SK-N-SH (cell line): ENCODE measurements at regions not wholly inside any gene's neighbourhood (a gene's known extent, or its start where the extent isn't known, plus 50 kb on each side); places are given as distances from the start of the nearest gene placed in this dataset.

Source experiments
- TF ChIP-seq, protein P1 (sequence below): fragments of 200-600 bp; sonication (generic); IDR thresholded peaks from 2 replicates; pipeline ENCODE4 v1.6.1; 2017; ENCODE audit warnings: antibody characterized with exemption, mild to moderate bottlenecking, moderate library complexity
- TF ChIP-seq, protein P2 (sequence below): fragments of 150-350 bp; IDR thresholded peaks from 2 replicates; pipeline ENCODE4 v1.6.1; 2017; ENCODE audit warnings: antibody characterized with exemption, low read length, low read depth, borderline replicate concordance

DNA sequence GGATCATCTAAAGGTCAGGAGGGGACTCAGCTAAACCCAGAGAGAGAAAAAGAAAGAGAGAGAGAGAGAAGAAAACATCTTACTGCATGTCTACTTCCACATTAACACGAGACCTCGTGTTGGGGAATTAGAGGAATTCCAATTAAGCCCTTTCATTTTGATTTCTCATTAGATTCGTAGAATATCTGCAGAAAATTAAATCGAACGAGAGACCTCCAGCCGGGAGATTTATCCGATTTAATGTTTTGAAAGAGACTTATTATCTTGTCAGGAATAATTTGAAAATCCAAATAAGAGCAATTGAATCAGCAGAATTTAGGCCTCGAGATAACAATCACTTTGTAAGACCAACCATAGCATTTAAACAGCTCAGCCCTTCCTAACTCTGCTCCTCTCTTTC is 175.6 kb downstream of the ABCC12 start:
- TF ChIP-seq, protein P1, sequence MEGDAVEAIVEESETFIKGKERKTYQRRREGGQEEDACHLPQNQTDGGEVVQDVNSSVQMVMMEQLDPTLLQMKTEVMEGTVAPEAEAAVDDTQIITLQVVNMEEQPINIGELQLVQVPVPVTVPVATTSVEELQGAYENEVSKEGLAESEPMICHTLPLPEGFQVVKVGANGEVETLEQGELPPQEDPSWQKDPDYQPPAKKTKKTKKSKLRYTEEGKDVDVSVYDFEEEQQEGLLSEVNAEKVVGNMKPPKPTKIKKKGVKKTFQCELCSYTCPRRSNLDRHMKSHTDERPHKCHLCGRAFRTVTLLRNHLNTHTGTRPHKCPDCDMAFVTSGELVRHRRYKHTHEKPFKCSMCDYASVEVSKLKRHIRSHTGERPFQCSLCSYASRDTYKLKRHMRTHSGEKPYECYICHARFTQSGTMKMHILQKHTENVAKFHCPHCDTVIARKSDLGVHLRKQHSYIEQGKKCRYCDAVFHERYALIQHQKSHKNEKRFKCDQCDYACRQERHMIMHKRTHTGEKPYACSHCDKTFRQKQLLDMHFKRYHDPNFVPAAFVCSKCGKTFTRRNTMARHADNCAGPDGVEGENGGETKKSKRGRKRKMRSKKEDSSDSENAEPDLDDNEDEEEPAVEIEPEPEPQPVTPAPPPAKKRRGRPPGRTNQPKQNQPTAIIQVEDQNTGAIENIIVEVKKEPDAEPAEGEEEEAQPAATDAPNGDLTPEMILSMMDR: no peak
- TF ChIP-seq, protein P2, sequence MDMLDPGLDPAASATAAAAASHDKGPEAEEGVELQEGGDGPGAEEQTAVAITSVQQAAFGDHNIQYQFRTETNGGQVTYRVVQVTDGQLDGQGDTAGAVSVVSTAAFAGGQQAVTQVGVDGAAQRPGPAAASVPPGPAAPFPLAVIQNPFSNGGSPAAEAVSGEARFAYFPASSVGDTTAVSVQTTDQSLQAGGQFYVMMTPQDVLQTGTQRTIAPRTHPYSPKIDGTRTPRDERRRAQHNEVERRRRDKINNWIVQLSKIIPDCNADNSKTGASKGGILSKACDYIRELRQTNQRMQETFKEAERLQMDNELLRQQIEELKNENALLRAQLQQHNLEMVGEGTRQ: no peak
